H1 (cell line): ENCODE measurements at regions not wholly inside any gene's neighbourhood (a gene's known extent, or its start where the extent isn't known, plus 50 kb on each side); places are given as distances from the start of the nearest gene placed in this dataset.

Experiments
- TF ChIP-seq, protein P1 (sequence below): fragments of 300-600 bp; sonication (generic); IDR thresholded peaks from 2 replicates; pipeline ENCODE4 v1.7.1; 2012; ENCODE audit warnings: low read length, moderate library complexity, mild to moderate bottlenecking, inconsistent platforms; ENCODE audit not compliant: insufficient replicate concordance

DNA sequence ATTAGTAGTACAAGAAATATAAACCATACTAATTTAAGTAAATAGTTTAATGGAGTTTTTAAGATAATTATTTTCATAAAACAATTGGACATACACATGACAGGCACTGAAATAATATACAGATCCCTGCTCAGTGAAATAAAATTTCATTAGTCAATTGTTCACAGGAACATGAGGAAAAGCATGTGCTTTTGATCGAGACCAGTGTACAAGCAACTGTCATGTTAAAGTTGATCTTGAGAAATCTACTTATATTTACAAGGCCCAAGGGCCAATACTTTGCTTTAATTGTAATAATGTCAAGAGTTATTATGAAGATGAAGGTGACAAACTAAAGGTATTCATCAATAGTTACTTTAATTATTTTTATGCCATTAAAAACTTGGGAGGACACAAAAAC lies 792.7 kb upstream of the LUZP2 start (continued):
- TF ChIP-seq, protein P1, sequence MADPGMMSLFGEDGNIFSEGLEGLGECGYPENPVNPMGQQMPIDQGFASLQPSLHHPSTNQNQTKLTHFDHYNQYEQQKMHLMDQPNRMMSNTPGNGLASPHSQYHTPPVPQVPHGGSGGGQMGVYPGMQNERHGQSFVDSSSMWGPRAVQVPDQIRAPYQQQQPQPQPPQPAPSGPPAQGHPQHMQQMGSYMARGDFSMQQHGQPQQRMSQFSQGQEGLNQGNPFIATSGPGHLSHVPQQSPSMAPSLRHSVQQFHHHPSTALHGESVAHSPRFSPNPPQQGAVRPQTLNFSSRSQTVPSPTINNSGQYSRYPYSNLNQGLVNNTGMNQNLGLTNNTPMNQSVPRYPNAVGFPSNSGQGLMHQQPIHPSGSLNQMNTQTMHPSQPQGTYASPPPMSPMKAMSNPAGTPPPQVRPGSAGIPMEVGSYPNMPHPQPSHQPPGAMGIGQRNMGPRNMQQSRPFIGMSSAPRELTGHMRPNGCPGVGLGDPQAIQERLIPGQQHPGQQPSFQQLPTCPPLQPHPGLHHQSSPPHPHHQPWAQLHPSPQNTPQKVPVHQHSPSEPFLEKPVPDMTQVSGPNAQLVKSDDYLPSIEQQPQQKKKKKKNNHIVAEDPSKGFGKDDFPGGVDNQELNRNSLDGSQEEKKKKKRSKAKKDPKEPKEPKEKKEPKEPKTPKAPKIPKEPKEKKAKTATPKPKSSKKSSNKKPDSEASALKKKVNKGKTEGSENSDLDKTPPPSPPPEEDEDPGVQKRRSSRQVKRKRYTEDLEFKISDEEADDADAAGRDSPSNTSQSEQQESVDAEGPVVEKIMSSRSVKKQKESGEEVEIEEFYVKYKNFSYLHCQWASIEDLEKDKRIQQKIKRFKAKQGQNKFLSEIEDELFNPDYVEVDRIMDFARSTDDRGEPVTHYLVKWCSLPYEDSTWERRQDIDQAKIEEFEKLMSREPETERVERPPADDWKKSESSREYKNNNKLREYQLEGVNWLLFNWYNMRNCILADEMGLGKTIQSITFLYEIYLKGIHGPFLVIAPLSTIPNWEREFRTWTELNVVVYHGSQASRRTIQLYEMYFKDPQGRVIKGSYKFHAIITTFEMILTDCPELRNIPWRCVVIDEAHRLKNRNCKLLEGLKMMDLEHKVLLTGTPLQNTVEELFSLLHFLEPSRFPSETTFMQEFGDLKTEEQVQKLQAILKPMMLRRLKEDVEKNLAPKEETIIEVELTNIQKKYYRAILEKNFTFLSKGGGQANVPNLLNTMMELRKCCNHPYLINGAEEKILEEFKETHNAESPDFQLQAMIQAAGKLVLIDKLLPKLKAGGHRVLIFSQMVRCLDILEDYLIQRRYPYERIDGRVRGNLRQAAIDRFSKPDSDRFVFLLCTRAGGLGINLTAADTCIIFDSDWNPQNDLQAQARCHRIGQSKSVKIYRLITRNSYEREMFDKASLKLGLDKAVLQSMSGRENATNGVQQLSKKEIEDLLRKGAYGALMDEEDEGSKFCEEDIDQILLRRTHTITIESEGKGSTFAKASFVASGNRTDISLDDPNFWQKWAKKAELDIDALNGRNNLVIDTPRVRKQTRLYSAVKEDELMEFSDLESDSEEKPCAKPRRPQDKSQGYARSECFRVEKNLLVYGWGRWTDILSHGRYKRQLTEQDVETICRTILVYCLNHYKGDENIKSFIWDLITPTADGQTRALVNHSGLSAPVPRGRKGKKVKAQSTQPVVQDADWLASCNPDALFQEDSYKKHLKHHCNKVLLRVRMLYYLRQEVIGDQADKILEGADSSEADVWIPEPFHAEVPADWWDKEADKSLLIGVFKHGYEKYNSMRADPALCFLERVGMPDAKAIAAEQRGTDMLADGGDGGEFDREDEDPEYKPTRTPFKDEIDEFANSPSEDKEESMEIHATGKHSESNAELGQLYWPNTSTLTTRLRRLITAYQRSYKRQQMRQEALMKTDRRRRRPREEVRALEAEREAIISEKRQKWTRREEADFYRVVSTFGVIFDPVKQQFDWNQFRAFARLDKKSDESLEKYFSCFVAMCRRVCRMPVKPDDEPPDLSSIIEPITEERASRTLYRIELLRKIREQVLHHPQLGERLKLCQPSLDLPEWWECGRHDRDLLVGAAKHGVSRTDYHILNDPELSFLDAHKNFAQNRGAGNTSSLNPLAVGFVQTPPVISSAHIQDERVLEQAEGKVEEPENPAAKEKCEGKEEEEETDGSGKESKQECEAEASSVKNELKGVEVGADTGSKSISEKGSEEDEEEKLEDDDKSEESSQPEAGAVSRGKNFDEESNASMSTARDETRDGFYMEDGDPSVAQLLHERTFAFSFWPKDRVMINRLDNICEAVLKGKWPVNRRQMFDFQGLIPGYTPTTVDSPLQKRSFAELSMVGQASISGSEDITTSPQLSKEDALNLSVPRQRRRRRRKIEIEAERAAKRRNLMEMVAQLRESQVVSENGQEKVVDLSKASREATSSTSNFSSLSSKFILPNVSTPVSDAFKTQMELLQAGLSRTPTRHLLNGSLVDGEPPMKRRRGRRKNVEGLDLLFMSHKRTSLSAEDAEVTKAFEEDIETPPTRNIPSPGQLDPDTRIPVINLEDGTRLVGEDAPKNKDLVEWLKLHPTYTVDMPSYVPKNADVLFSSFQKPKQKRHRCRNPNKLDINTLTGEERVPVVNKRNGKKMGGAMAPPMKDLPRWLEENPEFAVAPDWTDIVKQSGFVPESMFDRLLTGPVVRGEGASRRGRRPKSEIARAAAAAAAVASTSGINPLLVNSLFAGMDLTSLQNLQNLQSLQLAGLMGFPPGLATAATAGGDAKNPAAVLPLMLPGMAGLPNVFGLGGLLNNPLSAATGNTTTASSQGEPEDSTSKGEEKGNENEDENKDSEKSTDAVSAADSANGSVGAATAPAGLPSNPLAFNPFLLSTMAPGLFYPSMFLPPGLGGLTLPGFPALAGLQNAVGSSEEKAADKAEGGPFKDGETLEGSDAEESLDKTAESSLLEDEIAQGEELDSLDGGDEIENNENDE, result no peak
- TF ChIP-seq, all 59 proteins: peak for 0
